HepG2 (cell line): ENCODE measurements at regions not wholly inside any gene's neighbourhood (a gene's known extent, or its start where the extent isn't known, plus 50 kb on each side); places are given as distances from the start of the nearest gene placed in this dataset.

Source experiments
- ATAC-seq: fragments of 200-7000 bp; cut with Tn5 transposase; 3 replicates; pipeline ENCODE4 v1.9.1; 2020; ENCODE audit warnings: mild to moderate bottlenecking, moderate library complexity
- BruUV-seq: library from RNA; stranded (reverse); fragments of 400-500 nt; replicated peaks from 2 replicates; lab custom pipeline; 2021; lab: Mats Ljungman, UMichigan
- CTCF ChIA-PET: fragments of 300-600 bp; formaldehyde crosslinking; extraction: SDS; loops from one replicate; lab custom pipeline; 2021; ENCODE audit warnings: low total read pairs, inconsistent platforms, low intra/inter-chr PET ratio; lab: Yijun Ruan, JAX
- POLR2A ChIA-PET: fragments of 350-600 bp; sonication (Branson Sonifier 250); formaldehyde crosslinking; loops from one replicate; lab custom pipeline; 2020; ENCODE audit warnings: antibody characterized with exemption, inconsistent platforms; lab: Yijun Ruan, JAX
- DNase-seq: peaks from one replicate; pipeline ENCODE4 v3.0.0-alpha.2; 2015; ENCODE audit warnings: low spot score
- FAIRE-seq: peaks from 3 replicates; lab custom pipeline; 2011; peaks lifted over from hg19 to GRCh38; lab: Jason Lieb, UNC
- H2AFZ ChIP-seq: one replicate; pipeline ENCODE4 v1.6.1; 2011; ENCODE audit warnings: low read length, inconsistent platforms
- H3K27ac ChIP-seq: fragments of 300-600 bp; 3 replicates; pipeline ENCODE4 v1.8.0; 2011; ENCODE audit warnings: mixed run types, mild to moderate bottlenecking, mixed read lengths, low read length, inconsistent platforms; ENCODE audit not compliant: insufficient read depth; ENCODE audit errors: extremely low read length
- H3K27me3 ChIP-seq, 2 experiments: fragments of 200-600 bp in 1 of 2; 2 replicates in 1 of 2; 3 replicates in 1 of 2; pipeline versions ENCODE4 v1.6.0 to v1.8.0; 2011; ENCODE audit warnings: low read length in 2 of 2, mild to moderate bottlenecking in 2 of 2, moderate library complexity in 2 of 2, inconsistent platforms in 1 of 2; ENCODE audit not compliant: insufficient read depth in 2 of 2, control insufficient read depth in 1 of 2
- H3K36me3 ChIP-seq, 2 experiments: fragments of 200-600 bp in 1 of 2; replicated peaks in 1 of 2; 2 replicates in 1 of 2; 3 replicates in 1 of 2; pipeline versions ENCODE4 v1.5.1 to v1.8.0; 2011; ENCODE audit warnings: low read length in 2 of 2, inconsistent platforms in 1 of 2; ENCODE audit not compliant: insufficient read depth in 2 of 2, control insufficient read depth in 1 of 2
- H3K4me1 ChIP-seq: 2 replicates; pipeline ENCODE4 v1.5.1; 2012; ENCODE audit warnings: low read length, inconsistent platforms; ENCODE audit not compliant: insufficient read depth
- H3K4me2 ChIP-seq: 2 replicates; pipeline ENCODE4 v1.6.0; 2011; ENCODE audit warnings: low read depth, low read length, inconsistent platforms
- H3K4me3 ChIP-seq, 3 experiments: fragments of 200-600 bp in 1 of 3; sonication (generic), shearing (Covaris generic) in 1 of 3; replicated peaks in 1 of 3; 2 replicates each; pipeline ENCODE4 v1.5.1; 2011 to 2016; ENCODE audit warnings: low read length in 3 of 3, inconsistent platforms in 2 of 3, low read depth in 2 of 3, mild to moderate bottlenecking in 2 of 3, control low read depth in 1 of 3, mixed read lengths in 1 of 3; ENCODE audit not compliant: insufficient read depth in 1 of 3
- H3K79me2 ChIP-seq: one replicate; pipeline ENCODE4 v1.6.1; 2011; ENCODE audit warnings: low read length, inconsistent platforms; ENCODE audit not compliant: insufficient read depth
- H3K9ac ChIP-seq: 2 replicates; pipeline ENCODE4 v1.6.0; 2011; ENCODE audit warnings: mild to moderate bottlenecking, low read depth, low read length, inconsistent platforms; ENCODE audit not compliant: insufficient read depth
- H3K9me3 ChIP-seq: 2 replicates; pipeline ENCODE4 v1.5.1; 2012; ENCODE audit warnings: mild to moderate bottlenecking, low read length
- H4K20me1 ChIP-seq: 2 replicates; pipeline ENCODE4 v1.6.0; 2011; ENCODE audit warnings: inconsistent platforms, mild to moderate bottlenecking, low read length, moderate library complexity; ENCODE audit not compliant: insufficient read depth
- ARID2 ChIP-seq: sonication (generic); formaldehyde crosslinking; IDR thresholded peaks from 2 replicates; pipeline ENCODE4 v1.8.1; 2022; ENCODE audit warnings: mild to moderate bottlenecking, missing genetic modification reagents, borderline replicate concordance
- ATF7 ChIP-seq, 2 experiments: fragments of 450-650 bp in 1 of 2; sonication (generic) in 1 of 2; formaldehyde crosslinking in 1 of 2; IDR thresholded peaks; 2 replicates each; pipeline versions ENCODE4 v1.4.0 to v1.6.1; 2016 to 2020; ENCODE audit warnings: antibody characterized with exemption in 1 of 2, mild to moderate bottlenecking in 1 of 2, missing genetic modification reagents in 1 of 2
- ELF3 ChIP-seq: IDR thresholded peaks from 2 replicates; pipeline ENCODE4 v1.6.1; 2016; ENCODE audit warnings: missing genetic modification reagents, missing compliant biosample characterization
- MED1 ChIP-seq: sonication (generic); formaldehyde crosslinking; IDR thresholded peaks from 2 replicates; pipeline ENCODE4 v1.4.0; 2020; ENCODE audit warnings: missing genetic modification reagents
- TBL1XR1 ChIP-seq: fragments of 150-350 bp; IDR thresholded peaks from 2 replicates; pipeline ENCODE4 v1.6.1; 2014; ENCODE audit warnings: borderline replicate concordance, low read length; ENCODE audit not compliant: partially characterized antibody
- TGIF2 ChIP-seq: IDR thresholded peaks from 2 replicates; pipeline ENCODE4 v1.6.1; 2016; ENCODE audit warnings: control low read depth, missing compliant biosample characterization
- ZBTB43 ChIP-seq: sonication (generic); formaldehyde crosslinking; conservative IDR thresholded peaks from 2 replicates; pipeline ENCODE4 v1.4.0; 2020; ENCODE audit warnings: missing genetic modification reagents
- ZEB1 ChIP-seq: IDR thresholded peaks from 2 replicates; pipeline ENCODE4 v1.6.1; 2012; ENCODE audit warnings: mild to moderate bottlenecking, low read depth, inconsistent platforms; ENCODE audit not compliant: insufficient replicate concordance
- ZNF10 ChIP-seq: sonication (generic); formaldehyde crosslinking; IDR thresholded peaks from 2 replicates; pipeline ENCODE4 v1.4.0; 2020; ENCODE audit warnings: mild to moderate bottlenecking, low read depth, missing genetic modification reagents, borderline replicate concordance
- WGBS: methylation state at CpG from one replicate; pipeline ENCODE4 v1.1.6; 2017; ENCODE audit warnings: low lambda C conversion rate; 5-methylcytosine and 5-hydroxymethylcytosine counted together
- in situ Hi-C: cut with HindIII; loops from 2 replicates; pipeline ENCODE4 v1.10.0; 2017; ENCODE audit warnings: low pct_unique_long_range_greater_than_20kb; ENCODE audit not compliant: extremely low pct_ligation_motif_present
- intact Hi-C: fragments of 100-400 bp; cut with micrococcal nuclease; formaldehyde crosslinking; loops from one replicate; pipeline ENCODE4 v1.10.0; 2022; ENCODE audit not compliant: unreplicated experiment
- TF ChIP-seq, protein P1 (sequence below): sonication (generic); formaldehyde crosslinking; IDR thresholded peaks from 2 replicates; pipeline ENCODE4 v1.8.0; 2023; ENCODE audit warnings: mild to moderate bottlenecking, missing genetic modification reagents
- TF ChIP-seq, protein P2 (sequence below): sonication (generic); formaldehyde crosslinking; conservative IDR thresholded peaks from 2 replicates; pipeline ENCODE4 v1.4.0; 2020; ENCODE audit warnings: mild to moderate bottlenecking, missing genetic modification reagents, moderate library complexity

GRCh38 chrX:38975368-38975942 is 174.2 kb downstream of the MID1IP1 start:
- Histone ChIP-seq H3K36me3 (no peaks in the 10 kb centered on the region), H3K9ac (no peak overlapping the region), H3K9me3 (no peaks in the 10 kb centered on the region), H3K27ac (no peak overlapping the region), H2AFZ (no peak overlapping the region), H3K27me3 (no peaks in the 10 kb centered on the region), H3K79me2 (no peaks in the 10 kb centered on the region), H3K4me1 (no peaks in the 10 kb centered on the region), H3K4me3 (no peak overlapping the region), H3K4me2 (no peak overlapping the region), H4K20me1 (no peaks in the 10 kb centered on the region)
- ChIA-PET CTCF (no interaction called here), POLR2A (no interaction called here)
- intact Hi-C loops (no loop called here), in situ Hi-C loops (loop anchor here (25.0 kb wide), 1 partner anchor 163 kb away; the partner anchor contains the start of gene MID1IP1)
- DNase-seq (no peak), ATAC-seq (no peak), FAIRE-seq (no peak)
- TF ChIP-seq ATF7 (IDR thresholded peaks at IDR 0.05) (peak; percentile 18; the same call in 1 of the 2 replicates), ATF7 (CRISPR knock-in tag; IDR thresholded peaks at IDR 0.05) (no peak), ZNF10 (CRISPR knock-in tag) (no peak)
- BruUV-seq, result no TSS peak

DNA sequence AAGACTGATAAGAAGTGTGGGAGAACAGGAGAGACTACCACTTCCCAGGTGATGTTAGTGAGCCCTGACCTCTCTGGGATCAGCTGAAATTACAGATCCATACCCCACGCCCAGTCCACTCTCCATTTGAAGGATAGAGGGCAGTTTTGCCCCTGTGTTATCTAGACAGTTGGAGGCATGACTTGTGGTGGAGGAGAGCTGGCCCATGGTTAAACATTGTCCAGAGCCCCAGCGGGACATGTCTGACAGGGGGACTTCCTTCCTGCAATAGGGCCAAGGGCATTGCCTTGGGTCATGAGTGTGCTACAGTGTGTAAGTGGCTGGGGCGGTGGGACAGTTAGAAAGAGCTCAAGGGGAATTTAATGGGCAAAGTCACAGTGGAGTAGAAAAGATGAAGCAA is 181.1 kb downstream of the MID1IP1 start:
- Histone ChIP-seq H3K27ac (peak overlapping the region; percentile 57), H3K27me3 (no peaks in the 10 kb centered on the region), H3K79me2 (no peaks in the 10 kb centered on the region), H3K4me3 (0 out of 6 replicates have a peak overlapping the region, but pooled peaks of 1 of the 3 experiments have one; percentile 28), H4K20me1 (no peaks in the 10 kb centered on the region), H3K36me3 (no peaks in the 10 kb centered on the region), H3K9ac (no peak overlapping the region), H3K4me2 (peak overlapping the region; percentile 68), H3K9me3 (no peaks in the 10 kb centered on the region), H2AFZ (no peak overlapping the region), H3K4me1 (peaks cover 56% of the 10 kb centered on the region)
- DNase-seq, result peak; percentile 44
- ChIA-PET CTCF (no interaction called here), POLR2A (interaction anchor here (0.9 to 1.8 kb wide), 6 partner anchors 9 to 181 kb away, joined by 3 to 11 read pairs (median 4); partner anchors contain the start of gene MID1IP1)
- in situ Hi-C loops, result loop anchor here (25.0 kb wide), 1 partner anchor 170 kb away; the partner anchor contains the start of gene MID1IP1
- intact Hi-C loops, result loop anchor here (2.0 to 10.0 kb wide), 3 partner anchors 166 to 218 kb away; partner anchors contain the start of gene MID1IP1
- FAIRE-seq, result peak; percentile 80
- ATAC-seq, result peak; percentile 97
- 4% methylated on average over 2 of the region's 3 CpGs for WGBS
- BruUV-seq, result no TSS peak
- TF ChIP-seq ARID2 (no peak), ZEB1 (peak; percentile 32), TBL1XR1 (no peak), MED1 (peak; percentile 52), TGIF2 (CRISPR knock-in tag) (peak; percentile 77; the same call in 1 of the 2 replicates), ZBTB43 (peak; percentile 86; the same call in 1 of the 2 replicates), ELF3 (CRISPR knock-in tag) (peak; percentile 46; the same call in 1 of the 2 replicates)
- TF ChIP-seq, protein P1, sequence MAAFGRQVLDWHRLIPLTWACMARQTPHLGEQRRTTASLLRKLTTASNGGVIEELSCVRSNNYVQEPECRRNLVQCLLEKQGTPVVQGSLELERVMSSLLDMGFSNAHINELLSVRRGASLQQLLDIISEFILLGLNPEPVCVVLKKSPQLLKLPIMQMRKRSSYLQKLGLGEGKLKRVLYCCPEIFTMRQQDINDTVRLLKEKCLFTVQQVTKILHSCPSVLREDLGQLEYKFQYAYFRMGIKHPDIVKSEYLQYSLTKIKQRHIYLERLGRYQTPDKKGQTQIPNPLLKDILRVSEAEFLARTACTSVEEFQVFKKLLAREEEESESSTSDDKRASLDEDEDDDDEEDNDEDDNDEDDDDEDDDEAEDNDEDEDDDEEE (CRISPR knock-in tag), result no peak
- TF ChIP-seq, protein P2, sequence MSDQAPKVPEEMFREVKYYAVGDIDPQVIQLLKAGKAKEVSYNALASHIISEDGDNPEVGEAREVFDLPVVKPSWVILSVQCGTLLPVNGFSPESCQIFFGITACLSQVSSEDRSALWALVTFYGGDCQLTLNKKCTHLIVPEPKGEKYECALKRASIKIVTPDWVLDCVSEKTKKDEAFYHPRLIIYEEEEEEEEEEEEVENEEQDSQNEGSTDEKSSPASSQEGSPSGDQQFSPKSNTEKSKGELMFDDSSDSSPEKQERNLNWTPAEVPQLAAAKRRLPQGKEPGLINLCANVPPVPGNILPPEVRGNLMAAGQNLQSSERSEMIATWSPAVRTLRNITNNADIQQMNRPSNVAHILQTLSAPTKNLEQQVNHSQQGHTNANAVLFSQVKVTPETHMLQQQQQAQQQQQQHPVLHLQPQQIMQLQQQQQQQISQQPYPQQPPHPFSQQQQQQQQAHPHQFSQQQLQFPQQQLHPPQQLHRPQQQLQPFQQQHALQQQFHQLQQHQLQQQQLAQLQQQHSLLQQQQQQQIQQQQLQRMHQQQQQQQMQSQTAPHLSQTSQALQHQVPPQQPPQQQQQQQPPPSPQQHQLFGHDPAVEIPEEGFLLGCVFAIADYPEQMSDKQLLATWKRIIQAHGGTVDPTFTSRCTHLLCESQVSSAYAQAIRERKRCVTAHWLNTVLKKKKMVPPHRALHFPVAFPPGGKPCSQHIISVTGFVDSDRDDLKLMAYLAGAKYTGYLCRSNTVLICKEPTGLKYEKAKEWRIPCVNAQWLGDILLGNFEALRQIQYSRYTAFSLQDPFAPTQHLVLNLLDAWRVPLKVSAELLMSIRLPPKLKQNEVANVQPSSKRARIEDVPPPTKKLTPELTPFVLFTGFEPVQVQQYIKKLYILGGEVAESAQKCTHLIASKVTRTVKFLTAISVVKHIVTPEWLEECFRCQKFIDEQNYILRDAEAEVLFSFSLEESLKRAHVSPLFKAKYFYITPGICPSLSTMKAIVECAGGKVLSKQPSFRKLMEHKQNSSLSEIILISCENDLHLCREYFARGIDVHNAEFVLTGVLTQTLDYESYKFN (CRISPR knock-in tag), result peak; percentile 53
